Activated naive CD8-positive, alpha-beta T cell treated with anti-CD3 and anti-CD28 coated beads, Interleukin-2, amount 10 ng/mL, durations not matched to agents 7 days and 5 days (primary cell): ENCODE measurements at regions not wholly inside any gene's neighbourhood (a gene's known extent, or its start where the extent isn't known, plus 50 kb on each side); places are given as distances from the start of the nearest gene placed in this dataset.

ENCODE experiments used
- ATAC-seq: fragments of 150-1000 bp; cut with Tn5 transposase; one replicate; pipeline ENCODE4 v1.10.0; 2021; ENCODE audit warnings: low read depth, moderate library complexity
- POLR2A ChIA-PET: fragments of 350-600 bp; sonication (Branson Sonifier 250); formaldehyde crosslinking; loops from one replicate; lab custom pipeline; 2021; ENCODE audit warnings: antibody characterized with exemption; lab: Charles Lee
- DNase-seq: peaks from one replicate; pipeline ENCODE4 v3.0.0; 2021
- H3K27ac Mint-ChIP-seq: one replicate; pipeline ENCODE4 v1.8.0; 2022; ENCODE audit warnings: mild to moderate bottlenecking, mixed read lengths
- H3K27me3 Mint-ChIP-seq: one replicate; pipeline ENCODE4 v1.8.0; 2022; ENCODE audit warnings: mild to moderate bottlenecking, moderate library complexity, mixed read lengths
- H3K36me3 Mint-ChIP-seq: one replicate; pipeline ENCODE4 v1.8.0; 2021; ENCODE audit warnings: mild to moderate bottlenecking, mixed read lengths
- H3K4me1 Mint-ChIP-seq: one replicate; pipeline ENCODE4 v1.8.0; 2021; ENCODE audit warnings: mixed read lengths
- H3K4me3 Mint-ChIP-seq: one replicate; pipeline ENCODE4 v1.8.0; 2022; ENCODE audit warnings: mild to moderate bottlenecking, moderate library complexity, mixed read lengths
- H3K9me3 Mint-ChIP-seq: one replicate; pipeline ENCODE4 v1.8.0; 2021; ENCODE audit warnings: mixed read lengths

GRCh38 chr6:71465096-71465495 is 176.5 kb downstream of the OGFRL1 start:
- Mint-ChIP-seq H3K4me1 (no peaks in the 10 kb centered on the region), H3K27ac (no peak overlapping the region), H3K27me3 (no peaks in the 10 kb centered on the region), H3K9me3 (peaks cover 3% of the 10 kb centered on the region), H3K4me3 (no peak overlapping the region), H3K36me3 (no peaks in the 10 kb centered on the region)
- POLR2A ChIA-PET, result no interaction called here
- no peak for DNase-seq
- no peak for ATAC-seq

- Mint-ChIP-seq H3K27me3 (no peaks in the 10 kb centered on the region), H3K4me3 (no peak overlapping the region), H3K27ac (no peak overlapping the region), H3K36me3 (no peaks in the 10 kb centered on the region), H3K9me3 (peaks cover 3% of the 10 kb centered on the region), H3K4me1 (no peaks in the 10 kb centered on the region)
- POLR2A ChIA-PET, result no interaction called here
- no peak for DNase-seq
- ATAC-seq, result no peak
Measured at GRCh38 chr6:71466362-71466761, 177.8 kb downstream of the OGFRL1 start.

GRCh38 chr6:71468038-71468437 is 179.4 kb downstream of the OGFRL1 start:
- DNase-seq (no peak), ATAC-seq (no peak)
- Mint-ChIP-seq H3K27me3 (peaks cover 3% of the 10 kb centered on the region), H3K36me3 (no peaks in the 10 kb centered on the region), H3K4me1 (no peaks in the 10 kb centered on the region), H3K4me3 (no peak overlapping the region), H3K27ac (no peak overlapping the region), H3K9me3 (no peaks in the 10 kb centered on the region)
- POLR2A ChIA-PET, result no interaction called here

- no peak for ATAC-seq
- Mint-ChIP-seq H3K27ac (no peak overlapping the region), H3K27me3 (peaks cover 3% of the 10 kb centered on the region), H3K4me1 (no peaks in the 10 kb centered on the region), H3K9me3 (no peaks in the 10 kb centered on the region), H3K36me3 (no peaks in the 10 kb centered on the region), H3K4me3 (no peak overlapping the region)
- POLR2A ChIA-PET, result interaction anchor here (0.6 kb wide), 1 partner anchor 92 kb away, joined by 6 read pairs; no protein-coding TSS in a partner anchor
- DNase-seq, result no peak
Measured at GRCh38 chr6:71468841-71469700, 180.5 kb downstream of the OGFRL1 start.

GRCh38 chr6:71471718-71472117 is 183.1 kb downstream of the OGFRL1 start:
- POLR2A ChIA-PET, result no interaction called here
- peaks cover 3% of the 10 kb centered on the region for H3K27me3 Mint-ChIP-seq
- H3K36me3 Mint-ChIP-seq, result no peaks in the 10 kb centered on the region
- no peak overlapping the region for H3K27ac Mint-ChIP-seq
- no peak overlapping the region for H3K4me3 Mint-ChIP-seq
- no peaks in the 10 kb centered on the region for H3K9me3 Mint-ChIP-seq
- ATAC-seq (no peak), DNase-seq (no peak)
- H3K4me1 Mint-ChIP-seq, result no peaks in the 10 kb centered on the region

GRCh38 chr6:71473926-71474325 is 185.3 kb downstream of the OGFRL1 start:
- H3K4me3 Mint-ChIP-seq, result no peak overlapping the region
- H3K27me3 Mint-ChIP-seq, result peaks cover 6% of the 10 kb centered on the region
- peaks cover 2% of the 10 kb centered on the region for H3K4me1 Mint-ChIP-seq
- ATAC-seq, result no peak
- POLR2A ChIA-PET, result no interaction called here
- H3K9me3 Mint-ChIP-seq, result no peaks in the 10 kb centered on the region
- DNase-seq, result no peak
- no peaks in the 10 kb centered on the region for H3K36me3 Mint-ChIP-seq
- no peak overlapping the region for H3K27ac Mint-ChIP-seq

- Mint-ChIP-seq H3K4me1 (peaks cover 2% of the 10 kb centered on the region), H3K4me3 (no peak overlapping the region), H3K9me3 (no peaks in the 10 kb centered on the region), H3K27me3 (peaks cover 6% of the 10 kb centered on the region), H3K36me3 (no peaks in the 10 kb centered on the region), H3K27ac (no peak overlapping the region)
- POLR2A ChIA-PET, result no interaction called here
- DNase-seq (no peak), ATAC-seq (no peak)
Measured at GRCh38 chr6:71474942-71475341, 186.3 kb downstream of the OGFRL1 start.

- H3K27ac Mint-ChIP-seq, result no peak overlapping the region
- H3K27me3 Mint-ChIP-seq, result peaks cover 6% of the 10 kb centered on the region
- no peaks in the 10 kb centered on the region for H3K9me3 Mint-ChIP-seq
- no peaks in the 10 kb centered on the region for H3K36me3 Mint-ChIP-seq
- POLR2A ChIA-PET, result no interaction called here
- DNase-seq, result no peak
- ATAC-seq, result no peak
- H3K4me1 Mint-ChIP-seq, result peaks cover 2% of the 10 kb centered on the region
- no peak overlapping the region for H3K4me3 Mint-ChIP-seq
Measured at GRCh38 chr6:71476371-71476770, 187.8 kb downstream of the OGFRL1 start.

- Mint-ChIP-seq H3K9me3 (no peaks in the 10 kb centered on the region), H3K4me3 (no peak overlapping the region), H3K27ac (no peak overlapping the region), H3K27me3 (peaks cover 6% of the 10 kb centered on the region), H3K36me3 (no peaks in the 10 kb centered on the region), H3K4me1 (peaks cover 2% of the 10 kb centered on the region)
- ATAC-seq (no peak), DNase-seq (no peak)
- POLR2A ChIA-PET, result no interaction called here
Measured at GRCh38 chr6:71476872-71477271, 188.3 kb downstream of the OGFRL1 start.

- Mint-ChIP-seq H3K4me3 (no peak overlapping the region), H3K27me3 (peaks cover 4% of the 10 kb centered on the region), H3K9me3 (no peaks in the 10 kb centered on the region), H3K27ac (no peak overlapping the region), H3K36me3 (no peaks in the 10 kb centered on the region), H3K4me1 (peaks cover 2% of the 10 kb centered on the region)
- POLR2A ChIA-PET, result no interaction called here
- DNase-seq (no peak), ATAC-seq (no peak)
Measured at GRCh38 chr6:71478834-71479541, 190.4 kb downstream of the OGFRL1 start.

- no peak overlapping the region for H3K4me3 Mint-ChIP-seq
- H3K36me3 Mint-ChIP-seq, result no peaks in the 10 kb centered on the region
- DNase-seq (no peak), ATAC-seq (no peak)
- no peak overlapping the region for H3K27ac Mint-ChIP-seq
- POLR2A ChIA-PET, result no interaction called here
- peaks cover 4% of the 10 kb centered on the region for H3K27me3 Mint-ChIP-seq
- no peaks in the 10 kb centered on the region for H3K9me3 Mint-ChIP-seq
- peaks cover 2% of the 10 kb centered on the region for H3K4me1 Mint-ChIP-seq
Measured at GRCh38 chr6:71480577-71480976, 192.0 kb downstream of the OGFRL1 start.

- Mint-ChIP-seq H3K27ac (no peak overlapping the region), H3K36me3 (no peaks in the 10 kb centered on the region), H3K9me3 (no peaks in the 10 kb centered on the region), H3K4me3 (no peak overlapping the region), H3K4me1 (peaks cover 2% of the 10 kb centered on the region), H3K27me3 (peaks cover 4% of the 10 kb centered on the region)
- no peak for ATAC-seq
- POLR2A ChIA-PET, result no interaction called here
- no peak for DNase-seq
Measured at GRCh38 chr6:71481011-71481410, 192.4 kb downstream of the OGFRL1 start.

GRCh38 chr6:71481801-71482200 is 193.2 kb downstream of the OGFRL1 start:
- Mint-ChIP-seq H3K4me3 (no peak overlapping the region), H3K9me3 (no peaks in the 10 kb centered on the region), H3K36me3 (no peaks in the 10 kb centered on the region), H3K27me3 (peaks cover 4% of the 10 kb centered on the region), H3K4me1 (peaks cover 2% of the 10 kb centered on the region), H3K27ac (no peak overlapping the region)
- POLR2A ChIA-PET, result no interaction called here
- ATAC-seq (no peak), DNase-seq (no peak)

- peaks cover 4% of the 10 kb centered on the region for H3K27me3 Mint-ChIP-seq
- H3K4me3 Mint-ChIP-seq, result no peak overlapping the region
- peaks cover 2% of the 10 kb centered on the region for H3K4me1 Mint-ChIP-seq
- H3K9me3 Mint-ChIP-seq, result no peaks in the 10 kb centered on the region
- no peaks in the 10 kb centered on the region for H3K36me3 Mint-ChIP-seq
- no peak overlapping the region for H3K27ac Mint-ChIP-seq
- DNase-seq (no peak), ATAC-seq (no peak)
- POLR2A ChIA-PET, result no interaction called here
Measured at GRCh38 chr6:71482742-71483141, 194.1 kb downstream of the OGFRL1 start.
